ENCODE measurements at regions not wholly inside any gene's neighbourhood (a gene's known extent, or its start where the extent isn't known, plus 50 kb on each side); places are given as distances from the start of the nearest gene placed in this dataset.

GRCh38 chr22:49647627-49648026 is 180.0 kb downstream of the BRD1 start:
- Histone ChIP-seq H3K27me3 (ENCODE audit: control insufficient read depth, insufficient read depth, low read length) (no peaks in the 10 kb centered on the region), H3K36me3 (ENCODE audit: control insufficient read depth, insufficient read depth, low read length) (peaks cover 4% of the 10 kb centered on the region), H3K4me3 (ENCODE audit: low read length) (no peak overlapping the region), H3K9me3 (ENCODE audit: control insufficient read depth, insufficient read depth, low read length) (no peaks in the 10 kb centered on the region), H3K4me1 (ENCODE audit: control insufficient read depth, insufficient read depth, low read length) (peaks cover 11% of the 10 kb centered on the region), H3K27ac (ENCODE audit: low read length) (no peak overlapping the region)
- H3K36me3 Mint-ChIP-seq, result no peaks in the 10 kb centered on the region
- H3K9me3 Mint-ChIP-seq, result peaks cover 0 to 2% of the 10 kb centered on the region in 2 donors
- no peak for TF ChIP-seq CTCF (IDR thresholded peaks at IDR 0.05)
- peaks cover 32 to 38% of the 10 kb centered on the region in 2 donors for H3K4me1 Mint-ChIP-seq
- H3K27me3 Mint-ChIP-seq (ENCODE audit: low read depth in 2 of 2), result no peaks in the 10 kb centered on the region
- H3K27ac Mint-ChIP-seq, result no peak overlapping the region
- DNase-seq (no peak), ATAC-seq (no peak)
- intact Hi-C loops (cut with micrococcal nuclease), result no loop called here
- no peak overlapping the region for H3K4me3 Mint-ChIP-seq
- WGBS (ENCODE audit: insufficient coverage), result 90% methylated on average over 3 of the region's 3 CpGs

GRCh38 chr22:49646876-49647275 is 180.8 kb downstream of the BRD1 start:
- no peak for ATAC-seq
- WGBS (ENCODE audit: insufficient coverage), result 79% methylated on average over 3 of the region's 3 CpGs
- H3K4me1 ChIP-seq (ENCODE audit: control insufficient read depth, insufficient read depth, low read length), result peaks cover 11% of the 10 kb centered on the region
- Mint-ChIP-seq H3K36me3 (no peaks in the 10 kb centered on the region), H3K4me3 (no peak overlapping the region), H3K9me3 (peaks cover 0 to 2% of the 10 kb centered on the region in 2 donors), H3K27ac (peak overlapping the region in 1 of 2 donors; percentile 42), H3K27me3 (ENCODE audit: low read depth in 2 of 2) (no peaks in the 10 kb centered on the region), H3K4me1 (peaks cover 28 to 38% of the 10 kb centered on the region in 2 donors)
- no peaks in the 10 kb centered on the region for H3K27me3 ChIP-seq (ENCODE audit: control insufficient read depth, insufficient read depth, low read length)
- peaks cover 4% of the 10 kb centered on the region for H3K36me3 ChIP-seq (ENCODE audit: control insufficient read depth, insufficient read depth, low read length)
- TF ChIP-seq CTCF (IDR thresholded peaks at IDR 0.05), result no peak
- H3K9me3 ChIP-seq (ENCODE audit: control insufficient read depth, insufficient read depth, low read length), result no peaks in the 10 kb centered on the region
- DNase-seq, result no peak
- no peak overlapping the region for H3K4me3 ChIP-seq (ENCODE audit: low read length)
- no peak overlapping the region for H3K27ac ChIP-seq (ENCODE audit: low read length)
- intact Hi-C loops (cut with micrococcal nuclease), result no loop called here

- Histone ChIP-seq H3K9me3 (ENCODE audit: control insufficient read depth, insufficient read depth, low read length) (no peaks in the 10 kb centered on the region), H3K36me3 (ENCODE audit: control insufficient read depth, insufficient read depth, low read length) (peaks cover 4% of the 10 kb centered on the region), H3K27me3 (ENCODE audit: control insufficient read depth, insufficient read depth, low read length) (no peaks in the 10 kb centered on the region), H3K4me3 (ENCODE audit: low read length) (no peak overlapping the region), H3K27ac (ENCODE audit: low read length) (no peak overlapping the region), H3K4me1 (ENCODE audit: control insufficient read depth, insufficient read depth, low read length) (peaks cover 11% of the 10 kb centered on the region)
- intact Hi-C loops (cut with micrococcal nuclease), result no loop called here
- DNase-seq, result no peak
- Mint-ChIP-seq H3K27me3 (ENCODE audit: low read depth in 2 of 2) (no peaks in the 10 kb centered on the region), H3K36me3 (no peaks in the 10 kb centered on the region), H3K4me3 (no peak overlapping the region), H3K9me3 (peaks cover 0 to 2% of the 10 kb centered on the region in 2 donors), H3K4me1 (peaks cover 26 to 37% of the 10 kb centered on the region in 2 donors), H3K27ac (no peak overlapping the region)
- ATAC-seq, result no peak
- 97% methylated on average over 13 of the region's 13 CpGs for WGBS (ENCODE audit: insufficient coverage)
- TF ChIP-seq CTCF (IDR thresholded peaks at IDR 0.05), result no peak
Observed at GRCh38 chr22:49645791-49646550, 181.7 kb downstream of the BRD1 start.

- no peak overlapping the region for H3K27ac Mint-ChIP-seq
- ATAC-seq, result no peak
Observed at GRCh38 chr22:49645257-49645656, 182.4 kb downstream of the BRD1 start.

More at GRCh38 chr22:49645257-49645656, 182.4 kb downstream of the BRD1 start:
- H3K9me3 Mint-ChIP-seq, result peaks cover 0 to 2% of the 10 kb centered on the region in 2 donors
- peaks cover 19 to 30% of the 10 kb centered on the region in 2 donors for H3K4me1 Mint-ChIP-seq
- no peak for TF ChIP-seq CTCF (IDR thresholded peaks at IDR 0.05)
- no peaks in the 10 kb centered on the region for H3K27me3 Mint-ChIP-seq (ENCODE audit: low read depth in 2 of 2)
- H3K27ac ChIP-seq (ENCODE audit: low read length), result no peak overlapping the region
- H3K36me3 ChIP-seq (ENCODE audit: control insufficient read depth, insufficient read depth, low read length), result peaks cover 4% of the 10 kb centered on the region
- no peaks in the 10 kb centered on the region for H3K36me3 Mint-ChIP-seq
- no peaks in the 10 kb centered on the region for H3K9me3 ChIP-seq (ENCODE audit: control insufficient read depth, insufficient read depth, low read length)
- no peaks in the 10 kb centered on the region for H3K27me3 ChIP-seq (ENCODE audit: control insufficient read depth, insufficient read depth, low read length)
- H3K4me3 ChIP-seq (ENCODE audit: low read length), result no peak overlapping the region
- peaks cover 11% of the 10 kb centered on the region for H3K4me1 ChIP-seq (ENCODE audit: control insufficient read depth, insufficient read depth, low read length)
- H3K4me3 Mint-ChIP-seq, result no peak overlapping the region
- intact Hi-C loops (cut with micrococcal nuclease), result no loop called here
- 97% methylated on average over 3 of the region's 3 CpGs for WGBS (ENCODE audit: insufficient coverage)
- no peak for DNase-seq
